B cell (primary cell): ENCODE measurements at regions not wholly inside any gene's neighbourhood (a gene's known extent, or its start where the extent isn't known, plus 50 kb on each side); places are given as distances from the start of the nearest gene placed in this dataset.

ENCODE experiments used
- CTCF ChIP-seq: fragments of 200-600 bp; IDR thresholded peaks from one replicate; pipeline ENCODE4 v1.8.0; 2022; ENCODE audit warnings: antibody characterized with exemption, mild to moderate bottlenecking
- EZH2 ChIP-seq: IDR thresholded peaks from 2 replicates; pipeline ENCODE4 v1.6.1; 2012; ENCODE audit warnings: borderline replicate concordance, low read depth, mild to moderate bottlenecking, moderate library complexity, low read length; ENCODE audit not compliant: insufficient read depth, poor library complexity, severe bottlenecking

- TF ChIP-seq CTCF (no peak), EZH2 (no peak)
Observed at GRCh38 chr10:118953598-118954393, 75.7 kb upstream of the NANOS1 start.
